ENCODE measurements at regions not wholly inside any gene's neighbourhood (a gene's known extent, or its start where the extent isn't known, plus 50 kb on each side); places are given as distances from the start of the nearest gene placed in this dataset.

DNA sequence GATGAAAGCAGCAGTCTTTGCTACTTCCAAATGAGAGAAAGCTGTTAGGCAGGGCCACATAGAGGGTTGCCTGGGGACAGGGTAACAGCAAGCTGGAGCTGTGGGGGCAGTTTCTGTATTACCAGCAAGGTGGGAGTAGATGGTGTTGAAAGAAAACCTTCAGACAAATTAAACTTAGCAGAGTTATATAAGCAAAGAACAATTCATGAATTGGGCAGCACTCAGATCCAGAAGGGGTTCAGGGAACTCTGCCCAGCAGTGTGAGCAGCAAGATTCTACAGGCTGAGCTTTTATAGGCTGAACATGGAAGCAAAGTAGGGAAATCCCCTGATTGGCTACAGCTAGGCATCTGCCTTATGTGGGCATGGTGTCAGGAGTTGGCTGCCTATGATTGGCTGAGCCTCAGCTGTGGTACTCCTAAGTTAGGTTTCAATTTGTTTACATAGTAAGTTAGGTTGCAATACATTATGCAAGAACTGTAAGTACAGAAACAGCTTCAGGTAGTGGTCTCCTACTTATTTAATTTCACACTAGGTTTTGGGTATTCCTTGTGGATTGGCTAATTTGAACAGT is 64.1 kb upstream of the TMPRSS2 start:
- TF ChIP-seq, protein P1, sequence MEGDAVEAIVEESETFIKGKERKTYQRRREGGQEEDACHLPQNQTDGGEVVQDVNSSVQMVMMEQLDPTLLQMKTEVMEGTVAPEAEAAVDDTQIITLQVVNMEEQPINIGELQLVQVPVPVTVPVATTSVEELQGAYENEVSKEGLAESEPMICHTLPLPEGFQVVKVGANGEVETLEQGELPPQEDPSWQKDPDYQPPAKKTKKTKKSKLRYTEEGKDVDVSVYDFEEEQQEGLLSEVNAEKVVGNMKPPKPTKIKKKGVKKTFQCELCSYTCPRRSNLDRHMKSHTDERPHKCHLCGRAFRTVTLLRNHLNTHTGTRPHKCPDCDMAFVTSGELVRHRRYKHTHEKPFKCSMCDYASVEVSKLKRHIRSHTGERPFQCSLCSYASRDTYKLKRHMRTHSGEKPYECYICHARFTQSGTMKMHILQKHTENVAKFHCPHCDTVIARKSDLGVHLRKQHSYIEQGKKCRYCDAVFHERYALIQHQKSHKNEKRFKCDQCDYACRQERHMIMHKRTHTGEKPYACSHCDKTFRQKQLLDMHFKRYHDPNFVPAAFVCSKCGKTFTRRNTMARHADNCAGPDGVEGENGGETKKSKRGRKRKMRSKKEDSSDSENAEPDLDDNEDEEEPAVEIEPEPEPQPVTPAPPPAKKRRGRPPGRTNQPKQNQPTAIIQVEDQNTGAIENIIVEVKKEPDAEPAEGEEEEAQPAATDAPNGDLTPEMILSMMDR (IDR thresholded peaks at IDR 0.05; ENCODE audit: insufficient read depth, low read length): no peak
- TF ChIP-seq, protein P2, sequence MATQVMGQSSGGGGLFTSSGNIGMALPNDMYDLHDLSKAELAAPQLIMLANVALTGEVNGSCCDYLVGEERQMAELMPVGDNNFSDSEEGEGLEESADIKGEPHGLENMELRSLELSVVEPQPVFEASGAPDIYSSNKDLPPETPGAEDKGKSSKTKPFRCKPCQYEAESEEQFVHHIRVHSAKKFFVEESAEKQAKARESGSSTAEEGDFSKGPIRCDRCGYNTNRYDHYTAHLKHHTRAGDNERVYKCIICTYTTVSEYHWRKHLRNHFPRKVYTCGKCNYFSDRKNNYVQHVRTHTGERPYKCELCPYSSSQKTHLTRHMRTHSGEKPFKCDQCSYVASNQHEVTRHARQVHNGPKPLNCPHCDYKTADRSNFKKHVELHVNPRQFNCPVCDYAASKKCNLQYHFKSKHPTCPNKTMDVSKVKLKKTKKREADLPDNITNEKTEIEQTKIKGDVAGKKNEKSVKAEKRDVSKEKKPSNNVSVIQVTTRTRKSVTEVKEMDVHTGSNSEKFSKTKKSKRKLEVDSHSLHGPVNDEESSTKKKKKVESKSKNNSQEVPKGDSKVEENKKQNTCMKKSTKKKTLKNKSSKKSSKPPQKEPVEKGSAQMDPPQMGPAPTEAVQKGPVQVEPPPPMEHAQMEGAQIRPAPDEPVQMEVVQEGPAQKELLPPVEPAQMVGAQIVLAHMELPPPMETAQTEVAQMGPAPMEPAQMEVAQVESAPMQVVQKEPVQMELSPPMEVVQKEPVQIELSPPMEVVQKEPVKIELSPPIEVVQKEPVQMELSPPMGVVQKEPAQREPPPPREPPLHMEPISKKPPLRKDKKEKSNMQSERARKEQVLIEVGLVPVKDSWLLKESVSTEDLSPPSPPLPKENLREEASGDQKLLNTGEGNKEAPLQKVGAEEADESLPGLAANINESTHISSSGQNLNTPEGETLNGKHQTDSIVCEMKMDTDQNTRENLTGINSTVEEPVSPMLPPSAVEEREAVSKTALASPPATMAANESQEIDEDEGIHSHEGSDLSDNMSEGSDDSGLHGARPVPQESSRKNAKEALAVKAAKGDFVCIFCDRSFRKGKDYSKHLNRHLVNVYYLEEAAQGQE (IDR thresholded peaks at IDR 0.05; ENCODE audit: insufficient replicate concordance, low read depth): no peak
